Mesenchymal stem cell (in vitro differentiated cells and primary cell): ENCODE measurements at regions not wholly inside any gene's neighbourhood (a gene's known extent, or its start where the extent isn't known, plus 50 kb on each side); places are given as distances from the start of the nearest gene placed in this dataset.
"Not testable (repeated sequence)": the region's sequence is repeated elsewhere in the genome, so short reads cannot be mapped to it uniquely, and the experiment has no call there.

Experiments used
- DNase-seq: peaks from one replicate; pipeline ENCODE4 v3.0.0-alpha.2; 2013
- H2AFZ ChIP-seq: one replicate; pipeline ENCODE4 v1.6.1; 2013; ENCODE audit warnings: low read depth, mild to moderate bottlenecking, control low read depth, inconsistent platforms, low read length, moderate library complexity
- H2AK5ac ChIP-seq: 2 replicates; pipeline ENCODE4 v1.6.1; 2013; ENCODE audit warnings: low read length, moderate library complexity, mild to moderate bottlenecking, inconsistent platforms; ENCODE audit not compliant: severe bottlenecking
- H2BK120ac ChIP-seq: one replicate; pipeline ENCODE4 v1.6.1; 2013; ENCODE audit warnings: low read depth, mild to moderate bottlenecking, inconsistent platforms, low read length, moderate library complexity
- H2BK12ac ChIP-seq, 2 experiments: one replicate each; pipeline ENCODE4 v1.6.1; 2013; ENCODE audit warnings: inconsistent platforms in 2 of 2, low read length in 2 of 2, mild to moderate bottlenecking in 2 of 2, moderate library complexity in 2 of 2, control low read depth in 1 of 2
- H2BK15ac ChIP-seq: one replicate; pipeline ENCODE4 v1.6.1; 2013; ENCODE audit warnings: mild to moderate bottlenecking, low read depth, inconsistent platforms; ENCODE audit not compliant: poor library complexity, severe bottlenecking
- H2BK5ac ChIP-seq: 2 replicates; pipeline ENCODE4 v1.6.1; 2013; ENCODE audit warnings: low read depth, mild to moderate bottlenecking, low read length, control low read depth, inconsistent platforms; ENCODE audit not compliant: poor library complexity, severe bottlenecking
- H3K14ac ChIP-seq, 2 experiments: one replicate each; pipeline ENCODE4 v1.6.1; 2013; ENCODE audit warnings: inconsistent platforms in 2 of 2, low read length in 2 of 2, control low read depth in 1 of 2, mild to moderate bottlenecking in 1 of 2, moderate library complexity in 1 of 2
- H3K18ac ChIP-seq, 2 experiments: one replicate each; pipeline ENCODE4 v1.6.1; 2013; ENCODE audit warnings: inconsistent platforms in 2 of 2, low read length in 2 of 2, control low read depth in 1 of 2, low read depth in 1 of 2, mild to moderate bottlenecking in 1 of 2
- H3K23ac ChIP-seq, 2 experiments: one replicate each; pipeline ENCODE4 v1.6.1; 2013; ENCODE audit warnings: inconsistent platforms in 2 of 2, low read length in 2 of 2, mild to moderate bottlenecking in 2 of 2, moderate library complexity in 2 of 2, control low read depth in 1 of 2
- H3K27ac ChIP-seq: 2 replicates; pipeline ENCODE4 v1.5.1; 2013; ENCODE audit warnings: mild to moderate bottlenecking, moderate library complexity, low read length, control low read depth, inconsistent platforms; ENCODE audit not compliant: poor library complexity, severe bottlenecking
- H3K27me3 ChIP-seq, 2 experiments: 2 replicates each; pipeline versions ENCODE4 v1.6.1 to v1.7.0; 2013; ENCODE audit warnings: low read length in 2 of 2, mild to moderate bottlenecking in 2 of 2, moderate library complexity in 2 of 2, control low read depth in 1 of 2, inconsistent platforms in 1 of 2; ENCODE audit not compliant: control insufficient read depth in 1 of 2, insufficient read depth in 1 of 2
- H3K36me3 ChIP-seq, 2 experiments: 2 replicates each; pipeline versions ENCODE4 v1.6.1 to v1.7.0; 2013; ENCODE audit warnings: low read length in 2 of 2, control low read depth in 1 of 2, inconsistent platforms in 1 of 2, low read depth in 1 of 2, mild to moderate bottlenecking in 1 of 2; ENCODE audit not compliant: insufficient read depth in 2 of 2, control insufficient read depth in 1 of 2
- H3K4ac ChIP-seq, 2 experiments: one replicate each; pipeline ENCODE4 v1.6.1; 2013; ENCODE audit warnings: inconsistent platforms in 2 of 2, low read length in 2 of 2, mild to moderate bottlenecking in 2 of 2, moderate library complexity in 2 of 2, control low read depth in 1 of 2, low read depth in 1 of 2
- H3K4me1 ChIP-seq: 2 replicates; pipeline ENCODE4 v1.6.1; 2013; ENCODE audit warnings: low read depth, low read length, control low read depth; ENCODE audit not compliant: control insufficient read depth, insufficient read depth
- H3K4me2 ChIP-seq: 2 replicates; pipeline ENCODE4 v1.6.1; 2013; ENCODE audit warnings: low read length, mild to moderate bottlenecking, inconsistent platforms; ENCODE audit not compliant: poor library complexity, severe bottlenecking
- H3K4me3 ChIP-seq, 2 experiments: 2 replicates each; pipeline versions ENCODE4 v1.5.1 to v1.7.0; 2013; ENCODE audit warnings: low read length in 2 of 2, mild to moderate bottlenecking in 2 of 2, control low read depth in 1 of 2, low read depth in 1 of 2; ENCODE audit not compliant: insufficient read depth in 1 of 2
- H3K79me1 ChIP-seq: replicated peaks from 2 replicates; pipeline ENCODE4 v1.6.1; 2013; ENCODE audit warnings: mild to moderate bottlenecking, control low read depth, low read length, inconsistent platforms; ENCODE audit not compliant: poor library complexity, severe bottlenecking
- H3K9ac ChIP-seq: 2 replicates; pipeline ENCODE4 v1.7.0; 2013; ENCODE audit warnings: mild to moderate bottlenecking, low read length, moderate library complexity
- H3K9me3 ChIP-seq: 2 replicates; pipeline ENCODE4 v1.7.0; 2013; ENCODE audit warnings: mild to moderate bottlenecking, low read length; ENCODE audit not compliant: control insufficient read depth
- H4K8ac ChIP-seq: one replicate; pipeline ENCODE4 v1.6.1; 2013; ENCODE audit warnings: inconsistent platforms, mild to moderate bottlenecking, low read length, moderate library complexity
- H4K91ac ChIP-seq: one replicate; pipeline ENCODE4 v1.6.1; 2013; ENCODE audit warnings: mild to moderate bottlenecking, low read length, inconsistent platforms
- WGBS: methylation state at CpG from one replicate; pipeline ENCODE4 v1.1.7; 2013; ENCODE audit warnings: mixed read lengths; 5-methylcytosine and 5-hydroxymethylcytosine counted together

DNA sequence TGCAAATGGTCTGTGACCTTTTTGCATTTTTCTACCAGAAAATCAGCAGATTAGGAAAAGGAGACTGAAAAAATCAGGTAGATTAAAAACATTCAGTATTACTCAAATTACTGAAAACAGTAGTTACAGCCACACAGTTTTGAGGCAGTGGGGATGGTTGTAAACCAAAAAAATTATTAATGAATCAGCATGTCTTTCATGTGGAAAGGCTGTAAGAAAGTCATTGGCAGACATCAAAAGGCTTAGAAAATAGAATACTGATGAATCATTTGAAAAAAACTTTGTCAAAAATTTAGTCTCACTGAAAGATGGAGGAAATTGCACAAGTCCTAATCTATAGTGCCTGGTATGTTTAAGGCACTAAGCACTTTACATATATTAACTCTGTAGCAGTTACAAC, 133.9 kb upstream of the GCFC2 start:
- H3K4me2 ChIP-seq = no peak overlapping the region
- H3K23ac ChIP-seq = no peak overlapping the region
- H2BK12ac ChIP-seq = no peak overlapping the region
- no peaks in the 10 kb centered on the region for H3K79me1 ChIP-seq
- no peak overlapping the region for H3K14ac ChIP-seq
- H3K18ac ChIP-seq = no peak overlapping the region
- H3K36me3 ChIP-seq = no peaks in the 10 kb centered on the region
- H2BK15ac ChIP-seq = no peak overlapping the region
- no peak for DNase-seq
- H2BK120ac ChIP-seq = no peak overlapping the region
- no peak overlapping the region for H4K91ac ChIP-seq
- H3K9ac ChIP-seq = no peak overlapping the region
- no peak overlapping the region for H3K27ac ChIP-seq
- H3K4me3 ChIP-seq = no peak overlapping the region
- H2AFZ ChIP-seq = no peak overlapping the region
- H3K27me3 ChIP-seq = no peaks in the 10 kb centered on the region
- H4K8ac ChIP-seq = no peak overlapping the region
- H2BK5ac ChIP-seq = no peak overlapping the region
- H3K9me3 ChIP-seq = no peaks in the 10 kb centered on the region
- H3K4ac ChIP-seq = no peak overlapping the region
- no peaks in the 10 kb centered on the region for H3K4me1 ChIP-seq
- no peak overlapping the region for H2AK5ac ChIP-seq

GRCh38 chr2:75834588-75834987, 123.9 kb upstream of the GCFC2 start:
- 84% methylated on average over 4 of the region's 4 CpGs for WGBS
- not testable (repeated sequence) for H3K4ac ChIP-seq, H3K79me1 ChIP-seq, H3K14ac ChIP-seq, H4K8ac ChIP-seq, H3K4me3 ChIP-seq, H3K9ac ChIP-seq, H4K91ac ChIP-seq, H2AFZ ChIP-seq, H3K36me3 ChIP-seq, H2BK120ac ChIP-seq, H3K9me3 ChIP-seq, H3K18ac ChIP-seq, H2AK5ac ChIP-seq, H2BK5ac ChIP-seq, H2BK15ac ChIP-seq, H3K23ac ChIP-seq, H3K27me3 ChIP-seq, H2BK12ac ChIP-seq, H3K27ac ChIP-seq, DNase-seq, H3K4me1 ChIP-seq, H3K4me2 ChIP-seq

GRCh38 chr2:75833386-75833785, 122.7 kb upstream of the GCFC2 start:
- WGBS = 76% methylated on average over 2 of the region's 2 CpGs

DNA sequence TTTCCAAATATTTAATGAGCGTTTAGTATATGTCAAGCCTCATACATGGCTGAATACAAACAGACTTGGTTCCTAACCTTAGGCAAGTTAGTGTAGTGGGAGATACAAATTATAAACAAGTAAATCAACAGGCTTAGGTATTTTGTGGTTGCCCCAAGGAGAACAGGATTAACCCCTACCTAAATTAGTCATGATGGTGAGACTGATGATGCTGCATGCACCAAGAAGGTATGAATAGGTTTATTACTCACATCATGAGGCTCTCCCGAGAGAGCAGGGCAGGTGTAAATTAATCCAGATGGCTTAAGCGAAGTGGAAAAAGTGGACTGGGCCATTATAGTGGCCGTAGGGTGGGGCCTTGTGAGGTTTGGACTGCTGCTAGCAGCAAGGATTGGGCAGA, 118.1 kb upstream of the GCFC2 start:
- no peak overlapping the region for H3K18ac ChIP-seq
- no peaks in the 10 kb centered on the region for H3K27me3 ChIP-seq
- H3K4me2 ChIP-seq = no peak overlapping the region
- H2AK5ac ChIP-seq = no peak overlapping the region
- no peak overlapping the region for H4K8ac ChIP-seq
- H3K23ac ChIP-seq = no peak overlapping the region
- no peak overlapping the region for H2BK12ac ChIP-seq
- no peak for DNase-seq
- H3K9me3 ChIP-seq = peaks cover 3% of the 10 kb centered on the region
- no peaks in the 10 kb centered on the region for H3K36me3 ChIP-seq
- H2BK5ac ChIP-seq = no peak overlapping the region
- no peak overlapping the region for H2BK120ac ChIP-seq
- H3K4me3 ChIP-seq = no peak overlapping the region
- H3K9ac ChIP-seq = no peak overlapping the region
- no peak overlapping the region for H3K4ac ChIP-seq
- H3K14ac ChIP-seq = no peak overlapping the region
- H3K27ac ChIP-seq = no peak overlapping the region
- H4K91ac ChIP-seq = no peak overlapping the region
- WGBS = 73% methylated on average over 3 of the region's 4 CpGs
- no peaks in the 10 kb centered on the region for H3K79me1 ChIP-seq
- H3K4me1 ChIP-seq = no peaks in the 10 kb centered on the region
- no peak overlapping the region for H2BK15ac ChIP-seq
- no peak overlapping the region for H2AFZ ChIP-seq

More at GRCh38 chr2:75833386-75833785, 122.7 kb upstream of the GCFC2 start:
- Histone ChIP-seq H3K4me1 (no peaks in the 10 kb centered on the region), H3K27me3 (no peaks in the 10 kb centered on the region), H3K18ac (no peak overlapping the region), H2AFZ (no peak overlapping the region), H3K14ac (no peak overlapping the region), H3K4ac (no peak overlapping the region), H2BK15ac (no peak overlapping the region), H2BK120ac (no peak overlapping the region), H2BK12ac (no peak overlapping the region), H3K4me2 (no peak overlapping the region), H2AK5ac (no peak overlapping the region), H3K36me3 (no peaks in the 10 kb centered on the region), H3K27ac (no peak overlapping the region), H2BK5ac (no peak overlapping the region), H3K9me3 (no peaks in the 10 kb centered on the region), H3K79me1 (no peaks in the 10 kb centered on the region), H4K8ac (no peak overlapping the region), H3K23ac (no peak overlapping the region), H3K4me3 (no peak overlapping the region), H4K91ac (no peak overlapping the region), H3K9ac (no peak overlapping the region)
- no peak for DNase-seq
